Activated CD4-positive, alpha-beta T cell treated with anti-CD3 and anti-CD28 coated beads for 4 hours (primary cell): ENCODE measurements at regions not wholly inside any gene's neighbourhood (a gene's known extent, or its start where the extent isn't known, plus 50 kb on each side); places are given as distances from the start of the nearest gene placed in this dataset.
"Not testable (repeated sequence)": the region's sequence is repeated elsewhere in the genome, so short reads cannot be mapped to it uniquely, and the experiment has no call there.

ENCODE experiments used
- DNase-seq, 2 donors: peaks; one replicate each; pipeline ENCODE4 v3.0.0-alpha.2; 2020

GRCh38 chr16:86718118-86718517, 139.8 kb downstream of the FOXL1 start:
- DNase-seq: no peak

DNA sequence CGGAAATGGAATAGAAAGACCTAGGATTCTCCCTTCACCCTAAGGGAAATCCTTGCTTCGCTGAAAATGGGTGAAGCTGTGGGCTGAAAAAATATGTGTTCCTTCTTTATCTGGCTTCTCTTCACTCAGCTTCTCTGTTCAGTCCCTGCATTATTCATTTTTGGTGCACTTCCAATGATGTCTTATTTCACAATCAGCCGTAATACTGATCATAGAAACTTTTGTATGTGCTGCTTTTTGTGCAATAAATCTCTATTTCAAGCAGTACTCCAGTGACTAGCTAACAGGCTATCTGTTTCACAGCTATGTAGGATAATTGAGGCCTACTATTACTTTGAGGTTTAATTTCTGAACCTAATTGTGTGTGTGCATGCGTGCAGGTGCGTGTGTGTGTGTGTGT, 144.6 kb downstream of the FOXL1 start:
- DNase-seq: no peak

GRCh38 chr16:86723689-86724088, 145.3 kb downstream of the FOXL1 start:
- DNase-seq: no peak

- no peak for DNase-seq
These were observed 147.1 kb downstream of the FOXL1 start for GRCh38 chr16:86725401-86725800.

DNA sequence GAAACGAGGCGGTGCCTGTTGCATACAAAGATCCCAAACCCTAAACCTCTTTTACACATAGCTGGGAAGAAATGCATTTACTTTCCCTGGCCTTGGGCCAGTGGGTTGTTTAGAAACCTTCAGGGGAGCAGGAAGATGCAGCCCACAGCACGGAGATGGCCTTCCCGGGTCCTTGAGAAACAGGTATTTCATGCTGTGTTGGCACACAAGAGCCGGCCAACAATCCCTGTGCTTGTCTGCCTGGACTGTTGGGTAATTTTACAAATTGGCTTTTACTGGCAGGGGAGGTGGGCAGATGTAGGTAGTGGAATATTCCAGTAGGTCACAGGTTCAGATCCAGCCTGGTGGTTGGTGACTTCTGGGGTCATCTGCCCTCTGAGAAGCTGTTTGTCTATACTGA, 148.0 kb downstream of the FOXL1 start:
- no peak for DNase-seq

- DNase-seq: no peak
These were observed 148.8 kb downstream of the FOXL1 start for GRCh38 chr16:86727131-86727530.

DNA sequence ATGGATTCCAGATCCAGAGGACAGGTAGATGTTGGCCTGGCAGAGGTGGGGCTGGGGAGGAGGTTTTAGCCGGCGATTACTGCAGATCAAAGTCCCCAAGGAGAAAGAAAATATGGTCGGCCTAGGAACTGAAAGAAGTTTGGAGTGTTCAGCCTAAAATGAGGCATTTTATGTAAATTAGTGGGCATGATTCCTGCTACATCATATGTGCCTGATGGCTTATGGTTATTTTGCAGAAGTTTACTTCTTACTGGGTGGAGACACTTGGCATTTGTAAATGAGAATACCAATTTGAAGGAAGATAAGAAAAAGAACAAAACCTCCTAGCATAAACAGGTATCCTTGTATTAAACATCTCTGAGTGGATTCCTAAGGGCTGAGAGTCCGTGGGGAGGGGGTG, 149.3 kb downstream of the FOXL1 start:
- DNase-seq: no peak

GRCh38 chr16:86729686-86730085, 151.3 kb downstream of the FOXL1 start:
- DNase-seq: no peak

GRCh38 chr16:86730086-86730485, 151.7 kb downstream of the FOXL1 start:
- DNase-seq: no peak

- no peak for DNase-seq
These were observed 152.2 kb downstream of the FOXL1 start for GRCh38 chr16:86730597-86730996.

DNA sequence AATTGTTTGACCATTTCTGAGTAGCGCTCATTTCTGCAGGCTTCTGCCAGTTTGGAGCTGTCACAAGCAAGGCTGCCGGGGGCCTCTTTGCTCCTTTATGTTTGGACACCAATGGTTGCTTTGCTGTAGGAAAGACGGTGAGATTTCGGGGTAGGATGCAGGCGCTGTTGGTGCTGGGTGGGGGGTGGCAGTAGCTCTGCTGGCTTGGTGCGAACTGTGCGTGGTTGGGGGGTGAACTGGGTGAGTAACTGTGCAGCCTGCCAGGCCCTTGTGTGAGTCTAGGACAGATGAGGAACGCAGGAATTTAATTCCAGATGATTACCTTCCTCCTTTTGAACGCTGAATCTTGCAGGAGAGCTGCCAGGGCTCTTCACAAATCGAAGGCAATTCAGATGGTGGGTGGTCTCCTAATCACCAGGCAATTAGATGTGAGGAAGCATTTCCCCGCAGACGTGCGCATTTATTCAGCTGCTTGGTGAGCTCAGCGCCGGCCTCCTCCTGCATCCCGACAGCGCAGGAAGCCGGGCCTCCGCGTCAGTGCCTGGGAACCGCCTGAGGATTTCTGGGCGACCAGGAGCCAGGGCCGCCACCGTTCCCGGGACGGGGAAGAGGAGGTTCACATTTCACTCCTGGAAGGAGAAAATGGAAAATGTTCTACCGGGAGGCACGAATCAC, 154.4 kb downstream of the FOXL1 start:
- DNase-seq: no peak

DNA sequence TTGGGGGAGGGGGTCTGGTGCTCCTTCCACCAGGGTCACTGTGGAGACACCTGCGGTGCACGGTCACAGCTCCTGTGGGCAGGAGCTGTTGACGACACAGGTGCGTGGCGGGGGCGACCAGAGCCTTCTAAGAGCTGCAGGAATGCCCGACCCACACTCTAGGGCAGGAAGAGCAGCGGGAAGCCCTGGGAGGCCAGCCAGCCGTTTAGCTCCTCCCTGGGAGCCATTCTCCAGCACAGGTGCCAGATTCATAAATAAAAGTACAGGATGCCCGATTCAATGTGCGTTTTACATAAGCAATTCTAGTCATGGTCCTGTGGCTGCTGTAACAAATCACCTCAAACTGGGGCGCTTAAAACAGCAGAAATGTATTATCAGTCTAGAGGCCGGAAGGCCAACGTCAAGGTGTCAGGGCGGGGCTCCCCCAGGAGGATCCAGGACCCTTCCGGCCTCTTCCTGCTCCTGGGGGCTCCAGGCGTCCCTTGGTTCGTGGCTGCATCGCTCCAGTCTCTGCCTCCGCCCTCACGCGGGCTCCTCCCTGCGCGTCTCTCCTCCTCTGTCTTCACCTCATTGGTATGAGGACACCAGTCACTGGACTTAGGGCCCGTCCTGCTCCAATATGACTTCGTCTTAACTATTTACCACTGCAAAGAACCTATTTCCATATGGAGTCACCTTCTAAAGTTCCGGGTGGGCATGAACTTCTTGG, 155.4 kb downstream of the FOXL1 start:
- no peak for DNase-seq

- DNase-seq: no peak
These were observed 156.5 kb downstream of the FOXL1 start for GRCh38 chr16:86734543-86735460.

DNA sequence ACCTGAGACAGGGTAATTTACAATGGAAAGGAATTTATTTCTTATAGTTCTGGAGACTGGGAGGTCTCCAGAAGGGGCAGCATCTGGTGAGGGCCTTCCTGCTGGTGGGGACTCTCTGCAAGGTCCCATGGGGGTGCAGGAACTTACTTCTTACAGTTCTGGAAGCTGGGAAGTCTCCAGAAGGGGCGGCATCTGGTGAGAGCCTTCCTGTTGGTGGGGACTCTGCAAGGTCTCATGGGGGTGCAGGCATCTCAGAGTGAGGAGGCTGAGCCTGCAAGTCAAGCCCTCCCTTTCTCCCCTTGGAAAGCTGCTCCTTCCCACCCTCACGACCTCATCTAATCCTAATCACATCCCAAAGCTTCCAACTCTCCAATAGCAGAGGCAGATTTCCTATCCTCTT, 157.4 kb downstream of the FOXL1 start:
- DNase-seq: no peak

- no peak for DNase-seq
These were observed 158.2 kb downstream of the FOXL1 start for GRCh38 chr16:86736502-86736901.

GRCh38 chr16:86737083-86737482, 158.7 kb downstream of the FOXL1 start:
- no peak for DNase-seq

DNA sequence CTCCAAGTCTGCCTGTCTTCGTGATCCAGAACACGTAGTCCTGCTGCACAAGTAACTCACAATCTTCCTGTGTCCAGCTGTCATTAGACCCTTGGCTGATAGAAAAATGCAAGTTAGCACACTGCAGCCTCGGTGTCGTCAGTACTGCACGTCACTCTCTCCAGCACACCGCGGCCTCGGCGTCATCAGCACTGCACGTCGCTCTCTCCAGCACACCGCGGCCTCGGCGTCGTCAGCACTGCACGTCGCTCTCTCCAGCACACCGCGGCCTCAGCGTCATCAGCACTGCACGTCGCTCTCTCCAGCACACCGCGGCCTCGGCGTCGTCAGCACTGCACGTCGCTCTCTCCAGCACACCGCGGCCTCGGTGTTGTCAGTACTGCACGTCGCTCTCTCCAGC, 160.0 kb downstream of the FOXL1 start:
- not testable (repeated sequence) for DNase-seq

GRCh38 chr16:86739178-86739577, 160.8 kb downstream of the FOXL1 start:
- no peak for DNase-seq

- DNase-seq: no peak
These were observed 161.5 kb downstream of the FOXL1 start for GRCh38 chr16:86739808-86740207.

GRCh38 chr16:86740298-86740697, 161.9 kb downstream of the FOXL1 start:
- no peak for DNase-seq

DNA sequence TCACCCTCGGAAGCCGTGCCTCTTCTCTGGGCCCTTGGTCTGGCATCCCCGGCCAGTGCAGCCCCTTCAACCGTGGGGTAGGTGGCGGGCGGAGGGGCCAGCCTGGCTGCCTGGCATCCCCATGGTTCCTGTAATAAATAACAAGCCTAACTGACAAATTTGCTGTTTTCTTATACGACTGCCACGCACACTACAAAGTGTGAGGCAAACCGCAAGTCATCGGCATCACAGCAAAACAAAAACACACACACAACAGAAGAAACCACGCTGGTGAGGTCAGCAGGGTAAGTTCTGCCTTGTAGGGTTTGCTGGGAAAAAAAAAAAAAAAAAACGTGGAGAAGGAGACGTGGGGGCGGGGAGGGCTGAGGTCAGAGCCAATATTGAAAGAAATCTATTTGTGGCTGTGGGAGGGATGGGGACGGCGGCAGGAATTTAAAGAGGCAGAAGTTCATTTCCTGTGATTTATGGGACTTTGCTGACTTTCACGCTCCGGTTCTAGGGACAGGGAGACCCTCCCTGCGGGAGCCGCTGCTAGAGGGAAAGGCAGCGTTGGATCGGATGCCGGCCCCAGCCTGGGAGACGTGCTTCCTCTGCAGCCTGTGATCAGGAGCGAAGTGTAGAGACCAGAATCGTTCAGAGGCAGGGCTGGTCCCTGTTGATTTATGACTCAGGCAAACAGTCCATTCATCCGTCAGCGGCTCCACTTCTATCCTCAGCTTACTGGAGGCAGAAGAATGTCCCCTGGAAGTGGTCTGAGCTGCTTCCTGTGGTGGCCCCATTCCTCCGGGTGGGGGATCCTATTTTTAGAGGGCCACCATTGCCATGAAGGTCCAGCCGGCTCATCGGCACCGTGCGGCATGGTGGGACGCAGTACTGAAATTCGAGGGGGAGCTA, 162.8 kb downstream of the FOXL1 start:
- no peak for DNase-seq

- no peak for DNase-seq
These were observed 169.4 kb downstream of the FOXL1 start for GRCh38 chr16:86747761-86748160.

GRCh38 chr16:86748652-86749051, 170.3 kb downstream of the FOXL1 start:
- no peak for DNase-seq
